Right renal cortex interstitium (tissue), 3 donors: ENCODE measurements at regions not wholly inside any gene's neighbourhood (a gene's known extent, or its start where the extent isn't known, plus 50 kb on each side); places are given as distances from the start of the nearest gene placed in this dataset.

Experiments used
- DNase-seq, 3 donors: peaks; one replicate each; pipeline ENCODE4 v3.0.0-alpha.2; 2013; ENCODE audit warnings: low read depth in 3 of 3, low spot score in 2 of 3

- DNase-seq, result no peak
Observed at GRCh38 chr1:221099747-221100595, 220.7 kb downstream of the HLX start.

DNA sequence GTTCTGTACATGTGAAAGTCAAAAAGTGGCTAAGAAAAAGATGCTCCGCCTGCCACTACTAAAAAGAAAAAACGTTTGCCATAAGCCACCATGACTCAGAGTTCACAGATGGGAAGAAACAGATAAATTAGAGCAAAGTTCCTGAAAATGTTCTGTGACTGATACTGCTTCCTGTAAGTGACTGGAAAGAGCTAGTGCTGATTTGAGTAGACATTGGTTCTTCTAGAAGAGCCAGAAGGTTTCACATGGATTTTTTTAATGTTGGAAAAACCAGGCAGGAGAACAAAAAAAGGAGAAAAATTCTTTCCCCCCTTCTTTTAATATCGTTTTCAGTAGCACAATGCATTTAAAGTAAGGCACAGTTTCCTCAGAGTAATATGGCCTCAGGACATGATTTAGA lies 221.4 kb downstream of the HLX start:
- DNase-seq, result no peak

DNA sequence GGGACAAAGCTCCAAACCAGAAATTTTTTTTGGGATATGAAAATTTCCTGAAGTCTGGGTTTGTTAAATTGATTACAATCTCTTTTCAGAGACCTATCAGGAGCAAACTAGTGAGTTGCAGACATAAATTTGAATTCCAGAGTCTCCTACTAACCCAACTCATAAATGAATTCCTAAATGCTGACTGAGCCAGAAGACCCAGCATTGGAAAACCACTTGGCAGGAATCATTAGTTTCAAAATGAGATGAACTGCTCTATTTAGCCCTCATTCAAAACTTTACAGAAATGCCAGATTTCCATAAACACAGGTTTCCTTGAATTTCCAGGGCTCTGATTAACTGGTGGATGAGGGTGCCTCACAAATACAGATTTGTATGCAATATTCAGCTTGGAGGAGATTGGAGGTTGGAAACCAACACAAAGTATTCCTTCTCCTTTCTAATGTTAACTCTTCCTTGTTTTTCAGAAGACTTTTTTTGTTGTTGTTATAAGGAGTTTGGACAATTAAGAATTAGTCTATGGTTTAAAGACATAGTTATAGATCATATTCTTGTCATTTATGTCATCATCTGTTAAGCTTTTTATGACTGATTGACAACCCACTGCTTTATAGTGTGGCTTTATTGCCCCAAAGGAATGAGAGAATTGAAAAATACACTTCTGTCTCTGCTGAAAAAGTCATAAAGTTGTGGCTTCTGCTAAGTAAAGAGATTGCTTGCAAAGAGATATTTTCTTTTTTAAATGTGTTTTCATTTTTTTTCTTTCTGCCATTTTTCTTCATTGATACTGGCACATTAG lies 222.8 kb downstream of the HLX start:
- no peak for DNase-seq

GRCh38 chr1:221104596-221104995 lies 225.4 kb downstream of the HLX start:
- DNase-seq, result no peak

GRCh38 chr1:221105578-221105977 lies 226.3 kb downstream of the HLX start:
- no peak for DNase-seq

DNA sequence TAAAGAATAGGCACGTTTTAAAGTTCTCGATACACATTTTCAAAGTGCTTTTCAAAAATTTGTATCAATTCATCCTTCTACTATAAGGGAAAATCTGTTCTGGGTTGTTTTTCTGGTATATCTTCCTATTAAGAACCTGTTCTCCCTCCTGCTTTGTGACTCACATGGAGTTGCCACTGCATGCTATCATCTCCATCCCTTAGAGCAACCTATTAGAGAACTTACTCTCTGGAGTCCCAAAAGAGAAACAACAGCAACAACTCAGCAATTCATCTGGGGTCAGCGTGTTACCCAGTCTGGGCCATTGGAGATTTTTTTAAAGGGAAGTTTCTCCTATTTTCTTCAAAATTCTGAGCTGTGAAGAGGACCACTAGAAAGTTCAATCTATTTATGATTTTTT lies 227.4 kb downstream of the HLX start:
- no peak for DNase-seq

GRCh38 chr1:221109930-221110329 lies 230.7 kb downstream of the HLX start:
- DNase-seq, result no peak

GRCh38 chr1:221117133-221117532 lies 237.9 kb downstream of the HLX start:
- DNase-seq, result no peak

DNA sequence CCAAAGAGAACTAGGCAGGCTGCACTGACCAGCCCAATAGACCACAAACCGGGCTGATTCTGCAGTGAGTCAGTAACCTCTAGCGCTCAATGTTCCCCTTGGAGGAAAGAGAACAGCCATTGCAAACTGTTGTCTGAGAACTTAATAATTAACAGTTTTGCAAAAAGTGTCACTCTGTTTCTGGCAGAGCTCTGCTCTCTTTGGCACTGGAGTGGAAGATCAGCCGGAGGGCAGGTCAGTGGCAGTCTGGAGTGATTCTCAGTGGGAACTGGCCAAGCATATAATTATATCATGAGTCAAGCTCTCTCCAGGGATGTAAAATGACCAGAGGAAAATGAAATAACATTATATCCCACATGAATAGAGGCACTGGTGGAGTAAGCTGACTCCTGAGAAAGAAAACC lies 238.3 kb downstream of the HLX start:
- no peak for DNase-seq

- DNase-seq, result no peak
Observed at GRCh38 chr1:221118176-221118937, 239.1 kb downstream of the HLX start.

DNA sequence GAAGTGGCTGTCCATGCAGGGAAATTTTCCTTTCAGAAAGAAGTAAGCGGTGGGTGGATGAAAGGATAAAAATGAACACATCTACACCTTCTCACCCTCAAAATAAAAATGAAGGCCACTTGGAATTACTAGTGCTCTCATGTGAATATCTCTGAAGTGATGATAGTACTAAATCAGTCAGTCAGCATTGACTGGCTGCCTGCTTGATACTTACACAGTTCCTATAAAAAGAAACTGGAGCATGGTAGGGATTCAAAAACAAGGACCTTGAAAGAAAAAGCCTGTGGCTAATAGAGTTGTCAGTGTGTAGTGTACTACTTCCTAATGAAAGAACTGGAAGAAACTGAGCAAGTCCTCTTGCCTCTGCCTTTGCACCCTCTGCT lies 239.7 kb downstream of the HLX start:
- DNase-seq, result no peak

DNA sequence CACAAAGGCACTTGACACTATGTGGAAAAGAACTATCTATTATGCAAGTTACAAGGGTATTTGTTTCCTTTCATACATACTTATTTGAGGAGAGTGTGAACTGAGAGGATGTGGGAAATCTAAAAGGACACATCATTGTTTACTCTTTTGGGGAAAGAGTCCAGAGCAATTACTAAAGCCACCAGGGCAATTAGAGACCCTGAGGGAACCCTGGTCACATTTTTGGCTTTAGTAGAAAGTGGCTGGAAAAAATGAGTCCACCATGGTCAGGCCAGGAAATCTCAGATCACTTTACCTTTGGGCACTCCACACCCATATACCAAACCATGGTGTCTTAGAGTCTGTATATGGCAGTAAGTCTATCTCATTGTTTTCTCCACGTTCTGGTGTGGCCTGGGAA lies 243.3 kb downstream of the HLX start:
- DNase-seq, result no peak

DNA sequence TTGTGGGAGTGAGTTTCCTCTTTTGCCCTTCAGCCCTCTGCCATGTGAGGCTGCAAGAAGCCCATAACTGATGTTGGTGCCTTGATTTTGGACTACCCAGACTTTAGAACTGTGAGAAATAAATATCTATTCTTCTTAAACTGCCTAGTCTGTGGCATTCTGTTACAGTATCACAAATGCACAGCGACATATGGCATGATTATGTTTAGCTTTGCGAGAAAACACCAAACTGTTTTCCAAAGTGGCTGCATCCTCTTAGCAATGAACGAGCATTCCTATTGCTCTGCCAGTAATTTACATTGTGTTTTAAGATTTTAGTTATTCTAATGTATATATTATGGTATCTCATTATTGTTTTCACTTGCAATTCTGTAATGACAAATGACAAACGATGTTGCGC lies 246.7 kb downstream of the HLX start:
- DNase-seq, result no peak

DNA sequence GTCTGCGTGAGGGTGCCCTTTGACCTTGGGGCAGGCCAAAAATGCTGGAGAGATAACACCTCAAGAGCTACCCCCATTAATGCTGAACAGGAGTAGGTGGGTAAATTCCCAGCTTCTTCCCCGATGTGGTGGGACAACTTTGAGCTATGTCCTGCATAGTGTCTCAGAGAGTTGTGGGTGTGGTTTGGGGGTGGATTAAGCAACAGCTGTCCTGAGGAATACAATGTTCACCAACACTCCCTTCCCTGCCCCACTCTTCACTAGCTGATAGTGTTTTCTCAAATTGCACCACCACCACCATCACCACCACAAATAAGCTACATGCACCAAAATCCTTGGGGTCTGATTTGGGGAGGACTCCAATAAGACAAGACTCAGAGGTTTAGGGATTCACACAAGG lies 258.4 kb downstream of the HLX start:
- no peak for DNase-seq

DNA sequence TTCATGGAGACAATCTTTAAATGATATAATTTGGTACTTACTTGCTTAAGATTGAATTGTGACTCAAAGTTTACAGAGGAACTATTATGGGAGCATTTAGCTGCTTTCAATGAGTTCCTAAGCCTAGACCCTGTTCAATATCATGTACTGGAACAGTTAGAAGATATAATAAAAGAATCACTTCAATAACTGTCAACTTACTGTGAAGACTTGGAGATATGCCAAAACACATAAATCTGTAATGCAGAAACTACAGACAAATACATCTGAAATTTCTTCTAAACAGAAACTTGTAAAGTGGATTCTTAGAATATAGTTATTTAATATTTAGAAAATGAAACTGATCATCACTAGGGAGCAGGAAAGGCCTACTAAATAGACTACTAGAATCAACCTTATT lies 259.3 kb downstream of the HLX start:
- no peak for DNase-seq

- DNase-seq, result no peak
Observed at GRCh38 chr1:221139991-221140390, 260.7 kb downstream of the HLX start.

DNA sequence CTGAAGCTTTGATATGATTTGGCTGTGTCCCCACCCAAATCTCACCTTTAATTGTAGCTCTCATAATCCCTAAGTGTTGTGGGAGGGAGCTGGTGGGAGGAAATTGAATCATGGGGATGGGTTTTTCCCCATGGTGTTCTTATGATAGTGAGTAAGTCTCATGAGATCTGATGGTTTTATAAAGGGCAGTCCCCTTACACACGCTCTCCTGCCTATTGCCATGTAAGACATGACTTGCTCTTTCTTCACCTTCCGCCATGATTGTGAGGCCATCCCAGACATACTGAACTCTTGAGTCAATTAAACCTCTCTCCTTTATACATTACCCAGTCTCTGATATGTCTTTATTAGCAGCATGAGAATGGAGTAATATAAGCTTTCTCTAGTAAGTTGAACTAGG lies 261.9 kb downstream of the HLX start:
- DNase-seq, result no peak

DNA sequence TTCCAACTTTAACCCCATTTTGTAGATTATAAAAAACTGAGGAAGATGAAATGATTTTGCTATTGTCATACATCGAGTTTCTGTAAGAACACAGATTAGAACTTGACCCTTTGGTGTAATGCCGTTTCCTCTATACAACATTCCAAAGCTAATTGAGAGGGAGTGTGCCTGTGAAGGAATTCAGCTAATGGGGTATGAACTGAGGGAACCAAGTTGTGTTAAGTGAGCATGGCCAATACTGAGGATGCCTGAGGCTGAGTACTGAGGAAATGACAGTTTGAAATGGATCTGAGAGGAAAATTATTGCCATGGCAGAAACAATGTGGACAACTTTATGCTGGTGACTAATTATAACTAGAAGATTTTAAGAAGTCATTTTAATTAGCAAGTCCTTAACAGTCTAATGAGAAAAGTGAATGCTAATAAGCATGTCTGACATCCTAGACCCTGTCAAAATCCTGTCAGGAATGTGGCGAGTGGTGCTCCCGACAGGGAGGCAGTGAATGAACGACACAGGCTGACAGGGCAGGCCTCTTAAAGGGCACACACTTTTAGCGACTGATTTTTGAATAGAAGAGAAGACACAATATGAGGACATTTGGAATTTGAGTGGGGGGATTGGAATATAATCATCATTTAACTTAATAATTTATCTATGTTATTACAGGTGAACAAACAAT lies 262.5 kb downstream of the HLX start:
- no peak for DNase-seq

DNA sequence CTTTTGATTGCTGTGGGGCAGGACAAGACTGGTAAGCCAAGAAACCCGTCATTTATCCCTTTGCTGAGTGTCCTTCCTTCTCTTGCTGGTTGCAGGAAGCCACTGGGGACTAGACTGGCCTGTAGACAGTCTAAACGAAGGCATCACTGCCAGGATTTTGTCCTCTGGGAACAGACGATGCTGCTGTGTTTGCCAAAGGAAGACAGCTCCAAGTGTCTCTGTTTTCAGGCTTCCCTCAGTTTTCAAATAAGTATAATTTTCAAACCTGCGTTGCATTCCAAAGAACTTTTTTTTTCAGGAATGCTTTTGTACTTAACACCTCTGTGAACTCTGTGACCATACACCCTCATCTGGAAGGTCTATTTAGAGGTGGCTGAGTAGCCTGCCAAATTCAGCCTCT lies 269.4 kb downstream of the HLX start:
- DNase-seq, result no peak

DNA sequence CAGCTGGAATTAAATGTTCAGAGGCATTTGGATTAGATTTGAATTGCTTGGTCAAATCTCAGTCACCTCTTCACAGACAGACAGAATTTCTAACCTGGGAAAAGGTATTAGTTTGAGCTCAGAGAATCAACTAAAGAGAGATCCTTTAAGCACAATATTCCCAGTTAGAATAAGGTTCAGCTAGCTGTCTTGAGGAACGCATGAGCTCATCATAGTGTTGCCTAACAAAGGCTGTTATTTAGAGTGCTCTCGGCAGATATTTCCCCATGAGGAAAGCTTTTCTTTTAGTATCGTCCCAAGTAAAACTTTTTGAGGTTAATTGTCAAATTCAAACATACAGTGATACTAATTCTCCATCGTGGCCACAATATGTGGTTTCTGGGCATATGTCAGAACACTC lies 269.9 kb downstream of the HLX start:
- DNase-seq, result no peak

- DNase-seq, result no peak
Observed at GRCh38 chr1:221149555-221150075, 270.4 kb downstream of the HLX start.
